Left lobe of liver (tissue), 2 donors: ENCODE measurements at regions not wholly inside any gene's neighbourhood (a gene's known extent, or its start where the extent isn't known, plus 50 kb on each side); places are given as distances from the start of the nearest gene placed in this dataset.

Experiments
- ATAC-seq: fragments of 200-7000 bp; cut with Tn5 transposase; one replicate; pipeline ENCODE4 v1.9.1; 2020; ENCODE audit warnings: mild to moderate bottlenecking, moderate library complexity
- DNase-seq: peaks from one replicate; pipeline ENCODE4 v3.0.0-alpha.2; 2020; ENCODE audit warnings: low spot score
- donor health status: DM: no; HTN: no; CAD: no; lungs with moderate emphysema.
- donor health status: DM: no; HTN: yes; CAD: no.

DNA sequence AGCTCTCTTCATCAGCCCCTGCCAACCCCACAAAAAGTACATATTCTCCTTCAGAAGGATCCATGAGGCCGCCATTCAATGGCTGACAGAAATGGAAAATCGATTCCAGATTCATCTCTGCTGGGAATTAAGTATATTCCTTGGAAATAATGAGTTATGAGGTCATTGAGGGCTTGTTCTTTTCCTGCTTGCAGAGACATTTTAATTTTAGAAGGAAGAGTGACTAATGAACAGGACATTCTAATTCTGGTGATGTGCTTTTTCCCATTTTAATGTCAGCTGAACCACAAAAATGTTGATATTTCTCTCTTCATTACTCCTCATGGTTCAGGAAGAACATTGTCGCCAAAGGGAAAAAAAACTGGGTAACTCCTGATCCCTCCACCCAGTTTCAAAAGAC is 314.0 kb downstream of the PIK3R1 start:
- no peak for DNase-seq
- ATAC-seq, result no peak

DNA sequence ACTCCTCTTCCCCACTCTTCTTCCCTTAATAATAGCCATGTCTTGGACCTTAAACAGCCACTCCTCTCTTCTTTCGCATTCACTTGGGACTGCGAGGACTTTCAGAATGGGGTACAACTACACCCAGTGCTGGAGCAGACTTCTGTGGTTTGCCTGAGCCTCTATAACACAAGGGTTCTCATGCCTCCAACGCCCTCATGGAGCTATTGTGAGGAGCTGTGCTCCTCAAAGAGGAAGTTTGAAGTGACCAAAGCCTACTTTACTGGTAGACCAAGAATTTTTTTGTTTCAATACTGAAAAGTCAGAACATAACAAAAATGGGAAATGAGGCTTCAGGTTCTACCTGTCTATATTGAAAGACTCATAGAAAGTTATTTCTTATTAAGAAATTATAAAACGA is 316.4 kb downstream of the PIK3R1 start:
- DNase-seq, result no peak
- no peak for ATAC-seq

DNA sequence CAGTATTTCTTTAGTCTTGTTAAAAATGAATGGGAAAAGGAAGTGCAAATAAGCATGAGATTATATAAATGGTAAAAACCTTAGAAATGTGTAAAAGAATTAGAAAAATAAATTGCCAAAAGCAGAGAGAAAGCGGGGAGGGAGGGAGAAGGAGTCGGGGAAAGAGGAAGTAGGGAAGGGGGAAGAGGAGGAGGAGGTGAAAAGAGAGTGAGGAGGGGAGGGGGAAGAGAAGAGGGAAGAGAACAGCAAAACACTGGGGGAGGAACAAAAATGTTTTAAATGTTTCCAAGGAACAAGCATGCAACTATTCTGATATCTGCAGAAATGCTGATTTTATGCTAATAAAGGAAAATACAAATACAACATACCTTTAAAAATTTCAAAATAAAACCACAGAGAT is 317.5 kb downstream of the PIK3R1 start:
- no peak for DNase-seq

DNA sequence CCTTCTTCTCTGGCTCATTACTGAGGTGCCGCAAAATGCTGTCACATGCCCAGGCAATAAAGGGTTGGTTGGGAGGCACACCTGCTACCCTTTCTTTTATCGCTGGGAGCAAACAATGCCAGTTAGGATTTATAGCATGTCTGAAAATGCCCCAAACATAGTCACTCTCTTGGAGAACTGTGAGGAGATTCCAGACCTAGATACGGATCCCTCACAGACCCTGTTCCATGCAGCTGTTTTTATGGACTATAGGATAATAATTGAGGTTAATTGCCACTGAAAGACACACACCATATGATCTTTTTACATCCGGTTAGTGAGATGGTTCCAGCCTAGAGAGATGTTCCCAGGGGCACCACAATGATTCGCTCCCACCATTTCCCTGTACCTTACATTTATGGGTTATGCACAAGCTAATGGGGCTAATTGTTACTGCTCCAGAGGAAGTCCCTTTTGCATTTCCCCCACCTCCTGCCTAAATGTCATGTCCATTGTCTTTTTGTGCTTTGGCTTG is 318.1 kb downstream of the PIK3R1 start:
- DNase-seq (no peak), ATAC-seq (no peak)

More for the DNA sequence above, 317.5 kb downstream of the PIK3R1 start:
- ATAC-seq, result no peak

DNA sequence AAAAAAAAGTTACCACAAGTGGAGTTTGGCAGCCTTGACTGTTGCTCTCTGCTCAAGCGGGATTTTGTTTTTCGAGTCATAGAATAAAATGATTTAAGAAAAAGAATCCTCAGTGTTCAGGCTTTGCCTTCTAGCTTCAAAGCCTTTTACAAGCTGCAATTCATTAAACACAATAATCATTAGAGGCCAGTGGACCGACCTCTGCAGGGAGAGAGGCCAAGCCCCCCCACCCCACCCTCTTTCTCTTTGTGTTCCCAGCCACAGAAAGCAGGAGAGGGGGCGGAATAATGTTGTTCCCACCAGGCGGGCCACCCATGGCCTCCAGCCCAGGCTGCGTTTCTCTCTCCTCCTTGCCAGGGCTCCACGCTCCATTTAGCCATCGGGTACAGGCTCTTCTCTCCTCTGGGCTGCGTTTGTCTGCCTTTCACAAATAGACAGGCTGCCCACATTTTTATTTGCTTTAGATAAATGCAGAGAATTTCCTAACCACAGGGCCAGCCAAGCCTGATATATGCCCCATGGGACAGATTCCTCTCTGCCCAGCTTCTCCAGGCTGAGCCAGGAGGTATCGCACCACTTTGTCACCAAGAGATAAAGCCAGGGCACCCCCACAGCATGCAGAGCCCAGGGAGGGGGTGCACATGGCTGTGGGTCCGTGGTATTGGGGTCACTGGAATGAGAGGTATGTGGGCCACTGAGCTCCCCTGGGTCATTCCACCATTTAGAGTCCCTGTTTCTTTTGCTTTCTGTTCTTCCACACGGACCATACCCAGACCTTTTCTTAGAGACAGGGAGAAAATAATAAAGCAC is 318.8 kb downstream of the PIK3R1 start:
- peak; percentile 90 for ATAC-seq

DNA sequence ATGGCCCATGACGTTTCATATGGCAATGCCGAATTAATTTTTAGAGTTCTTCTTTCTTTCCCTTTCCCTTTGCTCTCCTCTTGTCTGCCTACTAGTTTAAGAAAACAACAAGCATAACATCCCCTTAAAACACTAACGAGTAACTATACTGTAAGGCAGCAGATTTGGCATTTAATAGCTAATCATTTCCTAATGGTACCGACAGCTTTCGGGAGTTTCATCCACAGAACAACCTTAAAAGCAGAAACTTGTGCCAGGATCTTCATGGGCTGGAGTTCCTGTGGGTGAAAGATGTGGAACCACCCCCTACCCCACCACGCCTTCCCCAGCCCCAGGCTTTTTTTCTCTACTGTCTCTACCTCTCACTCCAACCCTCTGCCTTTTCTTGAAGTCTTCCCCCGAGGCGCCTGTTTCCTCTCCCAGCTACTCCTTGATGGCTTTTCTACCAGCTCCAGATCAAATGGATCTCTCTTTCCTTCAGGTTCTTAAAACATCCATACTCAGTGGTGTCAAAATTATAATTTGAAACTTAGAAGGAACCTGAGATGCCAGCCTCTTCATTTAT is 319.5 kb downstream of the PIK3R1 start:
- no peak for DNase-seq
- ATAC-seq, result peak; percentile 21

More for the DNA sequence above, 318.8 kb downstream of the PIK3R1 start:
- DNase-seq, result peak; percentile 91

DNA sequence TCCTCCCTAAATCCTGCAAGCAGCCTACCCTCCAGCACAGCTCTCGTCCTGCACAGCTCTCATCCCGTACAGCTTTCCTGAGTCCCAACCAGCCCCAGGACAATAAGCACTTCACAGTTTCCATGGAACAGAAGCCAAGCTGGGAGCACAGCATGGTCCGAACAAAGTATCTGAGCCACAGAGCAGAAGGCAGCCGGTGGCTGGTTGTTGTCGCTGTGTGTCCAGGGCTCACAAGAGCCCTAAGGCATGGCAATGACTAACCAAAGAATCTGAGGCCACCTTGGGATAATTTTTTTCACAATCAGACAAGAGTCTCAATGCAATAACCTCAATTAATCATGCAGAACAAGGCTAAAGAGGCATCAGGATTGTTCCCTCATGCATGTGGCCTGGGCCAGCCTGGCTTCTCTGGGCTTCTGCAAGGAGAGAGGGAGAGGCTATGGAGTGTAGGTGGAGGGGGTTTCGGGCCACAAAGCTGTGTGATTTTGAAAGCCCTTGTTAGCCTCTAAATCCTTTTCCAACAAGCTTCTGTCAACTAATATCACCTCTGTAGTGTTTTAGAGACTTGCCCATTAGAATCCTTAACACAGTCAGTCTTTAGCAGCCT is 323.4 kb downstream of the PIK3R1 start:
- ATAC-seq, result no peak
- no peak for DNase-seq

DNA sequence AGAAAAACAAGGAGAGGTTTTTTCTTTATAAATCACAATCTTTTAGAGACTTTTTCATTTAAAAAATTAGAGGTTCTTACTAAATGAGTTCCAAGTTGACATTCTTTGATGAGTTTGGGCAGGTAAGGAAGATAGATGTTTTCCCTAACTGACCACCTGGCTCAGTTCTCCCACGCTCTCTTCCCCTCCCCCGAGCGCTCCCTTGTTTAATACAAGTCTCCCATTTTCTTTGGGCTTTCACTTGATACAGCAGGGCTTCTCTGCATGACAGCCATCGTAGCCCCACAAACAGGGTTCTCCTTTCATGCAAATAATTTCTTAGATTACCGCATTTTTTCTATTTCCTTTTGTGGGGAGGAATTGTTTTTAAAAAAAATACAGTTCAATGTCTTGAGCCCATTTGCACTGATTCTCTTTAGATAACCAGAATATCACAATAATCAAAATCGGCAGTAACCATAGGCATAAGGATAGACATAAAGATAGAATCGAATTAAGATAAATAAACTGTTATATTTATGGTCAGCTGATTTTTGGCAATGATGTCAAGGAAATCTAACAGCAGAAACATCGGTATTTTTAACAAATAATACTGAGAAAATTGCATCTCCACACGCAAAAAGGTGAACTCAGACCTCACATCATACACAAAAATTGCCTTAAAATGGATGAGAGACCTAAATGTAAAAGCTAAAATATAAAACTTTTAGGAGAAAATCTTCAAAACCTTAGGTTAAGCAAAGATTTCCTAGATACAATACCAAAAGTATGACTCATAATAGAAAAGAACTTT is 325.4 kb downstream of the PIK3R1 start:
- ATAC-seq, result no peak
- DNase-seq, result no peak

DNA sequence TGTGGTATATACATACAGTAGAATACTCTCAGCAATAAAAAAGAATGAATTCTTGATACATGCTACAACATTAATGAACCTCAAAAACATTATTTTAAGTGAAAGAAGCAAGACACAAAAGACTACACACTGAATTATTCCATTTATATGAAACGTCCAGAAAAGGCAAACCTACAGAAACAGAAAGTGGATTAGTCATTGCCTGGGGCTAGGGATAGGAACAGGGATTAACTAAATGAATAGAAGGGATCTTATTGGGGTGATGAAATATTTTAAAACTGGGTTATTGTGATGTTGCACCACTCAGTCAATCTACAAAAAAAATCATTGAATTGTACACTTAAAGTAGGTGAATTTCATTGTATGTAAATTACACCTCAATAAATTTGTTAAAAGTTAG is 326.7 kb downstream of the PIK3R1 start:
- DNase-seq (no peak), ATAC-seq (no peak)

DNA sequence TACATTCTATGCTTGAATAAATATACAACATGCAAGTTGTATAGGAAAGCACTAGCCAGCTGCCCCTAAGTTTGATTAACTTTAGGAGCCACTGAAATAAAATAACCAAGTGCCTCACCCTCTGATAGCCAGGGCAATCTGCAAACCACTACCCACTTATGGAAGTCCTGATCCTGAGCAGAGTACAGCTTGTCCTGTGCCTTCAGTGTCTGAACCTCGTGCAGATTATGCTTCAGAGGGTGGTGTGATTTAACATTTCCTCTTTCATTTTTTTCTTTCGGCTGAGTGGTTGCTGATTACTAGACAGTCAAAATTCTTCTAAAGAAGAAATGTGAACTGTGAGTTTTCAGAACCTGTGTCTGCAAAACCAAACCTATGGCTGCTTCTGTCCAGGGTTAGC is 327.7 kb downstream of the PIK3R1 start:
- ATAC-seq (peak; percentile 77), DNase-seq (no peak)

DNA sequence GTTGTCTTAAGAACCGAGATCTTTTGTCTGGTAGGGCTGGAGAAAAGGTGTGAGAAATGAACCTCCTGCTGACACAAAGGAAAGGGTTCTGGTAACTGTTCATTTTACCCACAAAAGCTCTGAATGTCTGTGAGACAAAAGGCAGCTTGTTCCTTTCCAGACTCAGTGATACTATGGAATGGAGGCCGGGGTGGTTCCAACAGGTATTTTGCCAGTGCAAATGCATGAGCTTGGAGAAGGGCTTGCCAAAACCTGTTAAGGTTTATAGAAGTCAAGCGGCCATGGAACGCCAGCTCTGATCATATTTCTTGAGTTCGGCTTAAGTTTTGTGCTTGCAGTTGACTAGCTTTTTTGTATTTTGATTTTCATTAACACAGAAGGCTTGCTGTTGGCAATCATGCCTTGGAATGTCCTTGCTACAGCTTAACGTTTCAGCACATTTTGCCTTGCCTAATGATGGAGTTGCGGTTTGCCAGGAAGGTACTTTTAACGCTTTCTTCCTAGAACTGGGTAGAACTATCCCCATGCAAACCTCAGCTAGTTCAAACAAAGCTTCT is 328.6 kb downstream of the PIK3R1 start:
- DNase-seq (no peak), ATAC-seq (no peak)

DNA sequence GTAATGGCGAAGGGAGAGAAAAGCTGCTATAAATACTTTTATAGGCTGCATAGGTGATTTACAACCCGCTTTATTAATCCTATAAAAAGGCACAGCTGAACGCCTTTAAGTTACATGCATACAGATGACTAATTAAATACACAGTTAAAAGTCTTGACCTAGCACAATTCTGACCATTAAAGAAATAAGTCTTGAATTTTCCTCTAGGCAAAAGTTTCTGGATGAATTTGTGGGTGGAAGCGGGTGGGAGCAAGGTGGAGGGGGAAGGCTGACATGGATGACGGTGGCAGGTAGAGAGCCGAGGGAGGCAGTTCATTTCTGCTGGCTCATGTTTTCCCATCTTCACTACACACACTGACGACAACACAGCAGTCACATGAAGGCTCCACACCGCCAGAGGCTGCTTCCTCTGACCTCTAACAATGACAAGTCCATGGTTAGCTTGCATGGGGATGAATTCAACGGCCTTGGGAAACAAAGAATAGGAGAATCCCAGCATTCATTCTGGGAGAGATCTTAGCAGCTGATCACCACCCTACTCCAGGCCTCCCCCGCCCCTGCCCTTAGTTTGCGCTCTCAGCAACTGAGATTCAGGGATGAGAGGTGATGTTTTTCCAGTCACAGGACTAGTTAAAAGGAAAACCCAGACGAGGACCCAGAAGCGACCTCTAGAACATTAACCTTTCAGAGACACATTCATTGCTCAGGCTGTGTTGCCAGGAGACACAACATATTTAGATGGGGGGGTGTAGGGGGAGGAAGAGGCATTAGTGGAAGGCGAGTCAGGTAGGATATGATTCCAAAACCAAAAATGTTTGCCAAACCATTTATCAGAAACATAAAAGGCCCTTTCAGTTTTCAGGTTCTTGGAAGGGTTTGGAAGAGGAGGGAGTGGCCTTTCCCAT is 329.3 kb downstream of the PIK3R1 start:
- no peak for DNase-seq

DNA sequence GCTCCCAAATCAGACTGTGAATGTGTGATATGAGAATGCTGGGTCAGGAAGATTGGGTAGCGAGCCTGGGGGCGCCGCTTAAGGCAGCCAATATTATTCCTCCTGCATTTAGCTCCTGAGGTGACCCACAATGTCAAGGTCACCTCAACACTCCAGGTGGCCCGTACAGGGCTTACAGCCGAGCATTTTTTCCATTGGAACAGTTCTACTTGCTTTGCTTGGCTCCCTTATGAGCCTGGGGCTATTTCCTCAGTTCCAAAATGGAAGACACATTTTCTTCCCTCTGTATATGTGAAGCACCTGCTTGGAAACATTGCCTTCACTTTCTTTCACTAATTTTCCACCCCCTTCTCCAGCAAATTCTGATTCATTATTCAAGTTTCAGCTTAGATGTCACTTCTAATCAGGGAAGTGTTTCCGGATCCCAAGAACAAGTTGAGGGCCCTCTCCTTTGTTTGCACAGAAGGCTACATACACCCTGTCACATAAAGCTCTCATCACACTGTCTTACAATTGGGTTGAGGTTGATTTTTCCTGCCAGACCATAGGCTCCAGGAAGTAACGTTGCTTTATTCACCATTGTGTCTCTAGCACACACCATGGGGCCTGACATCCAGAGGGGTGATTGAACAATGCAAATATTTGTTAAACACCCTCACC is 330.2 kb downstream of the PIK3R1 start:
- DNase-seq, result no peak
- no peak for ATAC-seq

More for the DNA sequence above, 329.3 kb downstream of the PIK3R1 start:
- ATAC-seq, result peak; percentile 48

DNA sequence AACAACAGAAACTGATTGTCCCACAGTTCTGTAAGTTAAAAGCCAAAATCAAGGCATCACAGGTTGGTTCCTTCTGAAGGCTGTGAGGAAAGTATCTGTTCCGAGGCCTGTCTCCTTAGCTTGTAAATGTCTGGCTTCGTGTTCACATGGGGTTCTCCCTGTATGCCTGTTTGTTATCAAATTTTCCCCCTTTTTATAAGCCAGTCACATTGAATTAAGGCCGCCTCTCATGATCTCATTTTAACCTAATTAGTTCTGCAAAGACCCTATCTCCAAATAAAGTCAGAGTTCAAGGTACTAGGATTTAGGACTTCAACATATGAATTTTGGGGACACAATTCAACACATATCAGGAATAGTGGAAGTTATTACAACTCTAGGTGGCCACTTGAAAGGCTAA is 331.5 kb downstream of the PIK3R1 start:
- no peak for ATAC-seq
- no peak for DNase-seq

DNA sequence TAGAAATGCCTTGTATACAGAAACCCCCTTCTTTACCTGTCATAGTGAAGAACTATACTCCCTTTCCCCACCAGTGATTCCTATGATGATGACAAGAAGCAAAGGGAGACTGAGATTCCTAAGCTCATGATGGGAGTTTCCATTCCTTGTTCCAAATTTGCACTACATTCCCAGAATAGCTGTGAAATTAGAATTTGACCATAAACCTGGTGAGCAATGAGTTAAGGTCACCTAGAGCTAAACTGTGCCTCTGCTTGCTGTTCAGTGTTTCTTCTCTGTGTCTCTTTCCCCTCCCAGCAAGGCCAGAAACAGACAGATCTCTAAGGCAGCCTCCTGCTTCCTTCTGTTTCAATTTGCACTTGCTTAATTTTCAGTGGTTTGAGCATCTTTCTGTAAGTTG is 332.1 kb downstream of the PIK3R1 start:
- ATAC-seq (no peak), DNase-seq (no peak)

DNA sequence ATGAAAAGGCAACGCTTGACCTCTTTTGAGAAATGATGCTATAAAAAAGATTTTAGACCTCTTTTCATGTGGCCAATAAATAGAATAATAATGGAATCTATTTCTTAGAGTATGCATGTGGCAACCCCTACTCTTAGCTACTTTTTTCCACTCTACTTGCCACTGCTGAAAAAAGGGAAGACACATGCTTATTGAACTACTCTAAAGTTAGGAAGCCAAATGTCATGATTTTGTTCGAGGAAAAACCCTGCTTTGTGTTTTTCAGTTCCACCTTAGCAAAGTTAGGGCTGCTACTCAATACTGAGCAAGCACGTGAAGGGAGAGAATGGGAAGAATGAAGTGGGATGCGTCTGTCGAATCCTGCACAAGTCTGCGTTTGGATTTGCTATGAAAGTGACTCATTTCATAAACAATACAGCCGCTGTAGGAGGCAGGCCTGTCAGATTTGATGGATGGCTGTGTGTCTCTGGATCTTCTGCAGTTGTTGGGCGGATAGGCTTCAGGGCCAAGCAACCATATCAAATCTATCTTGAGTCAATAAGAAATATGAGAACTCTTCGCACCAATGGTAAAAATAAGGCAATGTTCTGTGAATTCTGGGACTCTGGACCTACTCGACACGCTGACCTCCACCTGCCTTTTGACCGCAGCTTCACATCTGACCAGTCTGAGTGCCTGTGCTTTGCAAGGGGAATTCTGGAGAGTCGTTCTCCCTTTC is 333.6 kb downstream of the PIK3R1 start:
- ATAC-seq, result no peak
- no peak for DNase-seq

DNA sequence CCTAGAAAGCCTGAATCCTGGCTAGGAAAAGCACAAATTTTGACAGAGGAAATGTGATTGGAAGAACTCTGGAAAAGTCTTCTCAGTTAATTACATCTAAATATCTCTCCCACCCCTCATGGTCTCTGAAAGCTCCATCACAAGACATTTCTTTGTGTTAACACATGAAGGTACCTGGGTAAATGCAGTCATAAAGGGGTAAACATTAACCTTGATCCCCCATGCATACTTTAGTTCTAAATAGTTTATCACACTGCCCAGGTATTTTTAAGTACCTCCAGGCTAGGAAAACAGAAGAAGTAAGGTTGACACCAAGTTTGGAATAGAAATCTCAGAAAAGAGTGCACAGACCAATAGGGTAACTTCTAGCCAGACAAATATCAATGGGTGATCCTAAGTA is 334.5 kb downstream of the PIK3R1 start:
- DNase-seq (no peak), ATAC-seq (no peak)

DNA sequence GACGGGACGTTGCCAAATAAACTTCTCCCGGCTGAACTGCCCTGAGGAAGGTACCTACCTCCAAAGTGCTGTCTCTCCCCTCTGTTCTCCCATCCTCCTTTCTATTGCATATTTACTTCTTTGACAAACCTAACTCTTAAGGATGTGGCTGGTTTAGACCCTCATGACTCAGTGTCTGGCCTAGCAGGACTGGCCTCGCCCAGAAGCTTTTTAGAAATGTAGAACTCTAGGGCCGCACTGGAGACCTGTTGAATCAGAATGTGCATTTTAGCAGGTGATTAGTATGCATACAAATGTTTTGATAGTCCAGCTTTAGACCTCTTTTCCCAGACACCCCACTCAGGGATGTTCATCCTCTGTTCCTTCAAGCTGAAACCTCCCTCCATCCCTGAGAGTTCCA is 335.9 kb downstream of the PIK3R1 start:
- DNase-seq (no peak), ATAC-seq (no peak)
